ENCODE measurements at regions not wholly inside any gene's neighbourhood (a gene's known extent, or its start where the extent isn't known, plus 50 kb on each side); places are given as distances from the start of the nearest gene placed in this dataset.

DNA sequence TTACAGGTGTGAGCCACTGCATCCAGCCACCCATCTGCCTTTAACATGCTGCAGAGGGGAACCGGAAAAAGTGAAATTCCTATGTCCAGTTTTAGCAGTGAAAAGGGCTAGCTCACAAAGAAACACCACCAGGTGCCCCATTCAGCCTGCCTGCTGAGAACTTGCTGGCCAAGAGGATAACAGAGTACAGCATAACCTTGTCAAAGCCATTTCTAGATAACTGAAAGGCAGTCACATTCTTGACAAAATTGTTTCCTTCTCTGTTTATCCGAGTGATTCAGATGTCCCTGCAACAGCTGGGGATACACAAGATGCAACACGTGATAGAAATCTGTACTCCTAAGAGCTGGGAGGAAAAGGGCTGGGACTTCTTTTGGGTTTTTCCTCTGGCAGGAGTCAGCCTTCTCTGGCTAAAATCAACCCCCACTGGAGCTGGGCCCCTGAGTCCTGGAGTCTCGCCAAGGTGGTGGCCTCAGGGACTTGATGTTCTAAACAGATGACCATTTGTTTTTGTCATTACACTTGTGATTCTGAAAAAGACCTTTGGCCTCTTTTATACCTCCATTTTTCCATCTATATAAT, 505.4 kb downstream of the BCL11A start:
- no peaks in the 10 kb centered on the region for H3K4me1 Mint-ChIP-seq
- no peaks in the 10 kb centered on the region for H3K9me3 Mint-ChIP-seq
- no peak overlapping the region for H3K4me3 Mint-ChIP-seq
- H3K27ac Mint-ChIP-seq (ENCODE audit: low read depth), result no peak overlapping the region
- H3K36me3 Mint-ChIP-seq (ENCODE audit: insufficient read depth), result peaks cover 2% of the 10 kb centered on the region
- H3K27me3 Mint-ChIP-seq, result no peaks in the 10 kb centered on the region
- DNase-seq (ENCODE audit: low spot score in 2 of 2) (no peak), ATAC-seq (replicated peaks; ENCODE audit: extremely low read depth, poor library complexity, severe bottlenecking) (no peak)

DNA sequence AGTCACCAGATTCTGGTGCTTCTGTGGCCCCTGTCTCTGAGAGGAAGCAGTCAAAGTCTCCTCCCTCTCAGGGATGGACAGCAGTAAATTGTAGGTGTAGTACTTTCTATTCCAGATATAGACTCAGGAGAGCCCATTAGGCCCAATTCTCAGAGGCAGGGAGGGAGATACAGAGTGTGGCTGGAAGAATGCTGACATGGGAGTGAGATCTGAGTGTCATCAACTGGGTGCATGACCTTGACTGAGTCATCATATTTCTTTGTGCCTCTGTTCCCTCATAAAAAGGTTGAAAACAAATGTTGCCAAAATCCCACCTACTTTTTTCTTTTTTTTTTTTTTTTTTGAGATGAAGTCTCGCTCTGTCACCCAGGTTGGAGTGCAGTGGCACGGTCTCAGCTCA, 506.1 kb downstream of the BCL11A start:
- H3K9me3 Mint-ChIP-seq, result no peaks in the 10 kb centered on the region
- H3K4me1 Mint-ChIP-seq, result no peaks in the 10 kb centered on the region
- DNase-seq (ENCODE audit: low spot score in 2 of 2) (no peak), ATAC-seq (replicated peaks; ENCODE audit: extremely low read depth, poor library complexity, severe bottlenecking) (no peak)
- H3K27ac Mint-ChIP-seq (ENCODE audit: low read depth), result no peak overlapping the region
- no peak overlapping the region for H3K4me3 Mint-ChIP-seq
- no peaks in the 10 kb centered on the region for H3K27me3 Mint-ChIP-seq
- peaks cover 2% of the 10 kb centered on the region for H3K36me3 Mint-ChIP-seq (ENCODE audit: insufficient read depth)

DNA sequence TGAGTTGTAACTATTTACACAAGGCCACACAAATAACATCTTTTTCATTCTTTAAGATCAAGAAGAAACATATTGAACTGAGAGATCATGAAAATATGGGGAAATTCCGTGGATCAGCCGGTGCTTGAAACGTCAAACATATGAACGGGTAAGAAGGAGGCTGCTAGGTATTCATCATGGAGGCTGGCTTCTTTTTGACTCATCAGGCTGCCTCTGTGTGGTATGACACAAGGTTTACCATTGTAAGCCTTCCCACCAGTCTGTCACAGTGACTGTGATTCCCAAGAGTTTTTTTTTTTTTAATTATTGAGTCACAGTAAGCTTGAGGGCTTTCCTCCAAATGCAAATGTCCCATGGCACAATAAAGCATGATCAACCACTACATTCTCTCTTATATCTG, 506.9 kb downstream of the BCL11A start:
- Mint-ChIP-seq H3K4me1 (no peaks in the 10 kb centered on the region), H3K27ac (ENCODE audit: low read depth) (no peak overlapping the region), H3K36me3 (ENCODE audit: insufficient read depth) (peaks cover 2% of the 10 kb centered on the region), H3K9me3 (no peaks in the 10 kb centered on the region), H3K27me3 (no peaks in the 10 kb centered on the region), H3K4me3 (no peak overlapping the region)
- DNase-seq (ENCODE audit: low spot score in 2 of 2) (no peak), ATAC-seq (replicated peaks; ENCODE audit: extremely low read depth, poor library complexity, severe bottlenecking) (no peak)

DNA sequence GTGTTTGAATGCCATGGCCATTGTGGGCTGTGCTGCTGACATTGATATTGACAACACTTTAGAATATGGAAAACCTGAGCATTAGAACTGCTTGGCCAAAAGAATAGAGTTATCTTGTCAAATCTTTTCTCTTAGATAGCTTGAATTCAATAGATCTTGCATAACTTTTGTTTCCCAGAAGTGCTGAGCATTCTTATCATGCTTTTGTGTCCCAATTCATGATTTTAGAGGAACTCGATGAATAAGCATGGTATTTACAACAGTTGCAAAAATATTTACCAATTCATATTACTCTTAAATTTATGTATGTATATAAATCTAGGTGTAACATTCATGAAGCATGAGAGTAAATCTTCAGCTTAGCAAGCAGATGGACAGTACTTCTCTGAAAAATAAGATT, 508.0 kb downstream of the BCL11A start:
- Mint-ChIP-seq H3K9me3 (no peaks in the 10 kb centered on the region), H3K36me3 (ENCODE audit: insufficient read depth) (no peaks in the 10 kb centered on the region), H3K4me3 (no peak overlapping the region), H3K4me1 (no peaks in the 10 kb centered on the region), H3K27me3 (no peaks in the 10 kb centered on the region), H3K27ac (ENCODE audit: low read depth) (no peak overlapping the region)
- DNase-seq (ENCODE audit: low spot score in 2 of 2) (no peak), ATAC-seq (replicated peaks; ENCODE audit: extremely low read depth, poor library complexity, severe bottlenecking) (no peak)

DNA sequence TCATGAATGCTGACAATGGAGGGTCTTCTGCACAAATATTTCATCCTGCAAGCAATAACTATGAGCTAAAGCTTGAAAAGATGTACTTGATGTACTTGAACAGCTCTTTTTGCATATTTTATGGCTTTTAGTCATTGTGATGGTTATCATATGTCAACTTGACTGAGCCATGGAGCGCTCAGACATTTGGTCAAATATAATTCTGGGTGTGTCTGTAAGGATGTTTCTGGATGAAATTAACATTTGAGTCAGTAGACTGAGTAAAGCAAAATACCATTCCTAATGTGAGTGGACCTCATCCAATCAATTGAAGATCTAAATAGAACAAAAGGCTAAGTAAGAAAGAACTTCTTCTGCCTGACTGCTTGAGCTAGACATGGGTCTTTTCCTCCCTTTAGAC, 509.0 kb downstream of the BCL11A start:
- ATAC-seq (replicated peaks; ENCODE audit: extremely low read depth, poor library complexity, severe bottlenecking) (no peak), DNase-seq (ENCODE audit: low spot score in 2 of 2) (no peak)
- Mint-ChIP-seq H3K4me3 (no peak overlapping the region), H3K36me3 (ENCODE audit: insufficient read depth) (no peaks in the 10 kb centered on the region), H3K9me3 (no peaks in the 10 kb centered on the region), H3K27me3 (no peaks in the 10 kb centered on the region), H3K4me1 (no peaks in the 10 kb centered on the region), H3K27ac (ENCODE audit: low read depth) (no peak overlapping the region)

DNA sequence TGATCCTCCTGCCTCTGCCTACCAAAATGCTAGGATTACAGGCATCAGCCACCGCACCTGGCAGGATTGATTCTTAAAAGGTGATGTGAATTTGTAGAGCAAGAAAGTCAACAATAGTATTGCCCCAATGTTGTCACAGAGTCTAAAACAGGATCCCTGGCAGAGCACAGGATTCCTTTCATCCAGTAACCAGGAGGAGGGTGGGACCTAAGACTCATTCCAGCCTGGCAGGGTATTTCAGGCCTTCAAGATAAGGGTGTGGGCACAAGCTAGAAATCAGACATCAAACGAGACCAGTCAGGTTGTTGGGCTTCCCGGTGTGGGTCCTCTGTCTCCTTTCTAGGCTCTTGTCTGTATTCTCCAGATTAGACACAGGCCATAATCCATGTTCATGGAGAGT, 511.4 kb downstream of the BCL11A start:
- H3K27me3 Mint-ChIP-seq, result no peaks in the 10 kb centered on the region
- no peaks in the 10 kb centered on the region for H3K4me1 Mint-ChIP-seq
- DNase-seq (ENCODE audit: low spot score in 2 of 2) (no peak), ATAC-seq (replicated peaks; ENCODE audit: extremely low read depth, poor library complexity, severe bottlenecking) (no peak)
- no peak overlapping the region for H3K4me3 Mint-ChIP-seq
- peaks cover under 1% of the 10 kb centered on the region for H3K36me3 Mint-ChIP-seq (ENCODE audit: insufficient read depth)
- no peaks in the 10 kb centered on the region for H3K9me3 Mint-ChIP-seq
- no peak overlapping the region for H3K27ac Mint-ChIP-seq (ENCODE audit: low read depth)

DNA sequence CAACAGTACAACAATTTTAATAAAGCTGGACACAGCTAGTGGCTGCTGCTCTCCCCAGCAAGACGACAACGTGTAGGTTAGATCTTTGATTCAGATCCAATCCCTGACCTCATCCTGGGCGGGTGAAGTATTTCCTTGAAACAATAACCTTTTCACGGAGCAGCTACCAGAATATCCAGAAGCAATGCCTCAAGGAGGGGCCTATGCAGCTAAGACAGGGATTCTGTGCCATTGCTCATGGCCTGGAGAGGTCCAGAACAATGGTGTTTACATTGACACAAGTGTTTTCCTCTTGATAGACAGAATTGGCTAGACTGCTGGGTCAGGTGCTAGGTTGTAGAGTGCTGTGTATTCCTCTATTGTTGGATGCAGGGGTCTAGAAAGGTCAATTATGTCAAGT, 520.1 kb downstream of the BCL11A start:
- peaks cover 36% of the 10 kb centered on the region for H3K9me3 Mint-ChIP-seq
- DNase-seq (ENCODE audit: low spot score in 2 of 2) (no peak), ATAC-seq (replicated peaks; ENCODE audit: extremely low read depth, poor library complexity, severe bottlenecking) (no peak)
- peaks cover 2% of the 10 kb centered on the region for H3K36me3 Mint-ChIP-seq (ENCODE audit: insufficient read depth)
- H3K4me1 Mint-ChIP-seq, result no peaks in the 10 kb centered on the region
- no peak overlapping the region for H3K27ac Mint-ChIP-seq (ENCODE audit: low read depth)
- H3K4me3 Mint-ChIP-seq, result no peak overlapping the region
- H3K27me3 Mint-ChIP-seq, result no peaks in the 10 kb centered on the region

DNA sequence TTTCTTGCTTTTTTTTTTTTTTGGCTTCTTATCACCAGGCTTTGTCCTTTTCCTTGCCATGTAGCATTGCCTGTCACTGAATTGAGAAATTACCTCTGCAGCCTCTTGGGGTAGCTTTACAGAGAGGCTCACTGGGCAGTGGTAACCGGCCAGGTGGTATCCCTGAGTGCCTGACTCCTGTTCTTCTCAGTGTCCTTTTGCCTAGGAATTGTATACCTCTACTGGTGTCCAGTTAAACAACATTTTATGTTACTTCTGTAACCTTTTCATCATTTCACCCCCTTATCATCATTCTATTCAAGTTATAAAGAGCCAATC, 523.9 kb downstream of the BCL11A start:
- Mint-ChIP-seq H3K4me3 (no peak overlapping the region), H3K27me3 (no peaks in the 10 kb centered on the region), H3K27ac (ENCODE audit: low read depth) (no peak overlapping the region), H3K36me3 (ENCODE audit: insufficient read depth) (no peaks in the 10 kb centered on the region), H3K9me3 (peaks cover 27% of the 10 kb centered on the region), H3K4me1 (no peaks in the 10 kb centered on the region)
- ATAC-seq (replicated peaks; ENCODE audit: extremely low read depth, poor library complexity, severe bottlenecking), result no peak
- DNase-seq (ENCODE audit: low spot score in 2 of 2), result no peak

DNA sequence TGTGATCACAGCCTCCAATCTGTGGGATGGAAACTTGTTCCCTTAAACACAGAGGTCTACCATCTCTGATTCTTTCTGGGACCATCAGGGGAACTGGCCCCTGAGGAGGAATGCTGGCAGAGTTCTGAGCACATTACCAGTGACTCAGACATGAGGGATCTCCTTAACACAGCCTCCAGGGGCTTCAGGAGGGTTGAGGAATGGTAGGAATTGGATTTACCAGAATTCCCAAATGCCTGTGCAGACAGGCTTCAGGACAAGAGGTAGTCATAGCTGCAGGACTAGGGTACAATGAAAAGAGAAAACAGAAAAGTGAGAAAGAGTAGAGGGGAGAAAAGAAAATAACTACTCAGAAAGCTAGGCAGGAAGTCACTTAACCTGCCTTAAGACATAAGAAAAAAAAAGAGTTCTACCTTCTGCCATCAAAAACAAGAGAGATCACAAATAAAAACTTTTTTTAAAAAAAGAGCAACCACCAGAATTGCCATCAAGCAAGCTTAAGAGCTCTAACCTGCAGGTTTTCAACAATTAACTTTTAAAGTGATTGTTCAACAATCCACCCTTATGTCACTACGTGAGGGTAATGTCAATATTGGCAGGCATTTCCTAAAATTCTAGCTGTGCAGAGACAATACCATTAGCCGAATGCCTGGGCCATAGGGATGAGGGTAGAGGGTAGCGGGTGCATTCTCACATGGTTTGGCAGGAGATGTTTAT, 524.4 kb downstream of the BCL11A start:
- no peak for ATAC-seq (replicated peaks; ENCODE audit: extremely low read depth, poor library complexity, severe bottlenecking)
- no peaks in the 10 kb centered on the region for H3K4me1 Mint-ChIP-seq

DNA sequence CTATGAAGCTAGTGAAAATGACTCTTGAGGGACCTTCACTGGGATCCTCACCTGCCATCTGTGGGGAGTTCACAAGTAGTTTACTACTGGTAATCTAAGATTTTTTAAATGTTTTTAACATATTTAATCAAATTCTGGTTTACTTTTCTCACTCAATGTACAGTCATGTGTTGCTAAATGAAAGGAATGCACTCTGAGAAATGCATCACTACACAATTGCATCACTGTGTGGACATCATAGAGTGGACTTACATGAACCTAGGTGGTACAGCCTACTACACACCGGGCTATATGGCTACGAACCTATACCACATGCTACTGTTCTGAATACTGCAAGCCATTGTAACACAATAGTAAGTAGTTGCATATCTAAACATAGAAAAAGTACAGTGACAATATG, 528.0 kb downstream of the BCL11A start:
- Mint-ChIP-seq H3K4me1 (no peaks in the 10 kb centered on the region), H3K36me3 (ENCODE audit: insufficient read depth) (no peaks in the 10 kb centered on the region), H3K9me3 (peaks cover 7% of the 10 kb centered on the region), H3K27ac (ENCODE audit: low read depth) (no peak overlapping the region), H3K27me3 (no peaks in the 10 kb centered on the region), H3K4me3 (no peak overlapping the region)
- ATAC-seq (replicated peaks; ENCODE audit: extremely low read depth, poor library complexity, severe bottlenecking) (no peak), DNase-seq (ENCODE audit: low spot score in 2 of 2) (no peak)

More for the DNA sequence above, 524.4 kb downstream of the BCL11A start:
- Mint-ChIP-seq H3K36me3 (ENCODE audit: insufficient read depth) (no peaks in the 10 kb centered on the region), H3K27me3 (no peaks in the 10 kb centered on the region), H3K4me3 (no peak overlapping the region), H3K27ac (ENCODE audit: low read depth) (no peak overlapping the region), H3K9me3 (peaks cover 23% of the 10 kb centered on the region)
- DNase-seq (ENCODE audit: low spot score in 2 of 2), result no peak

DNA sequence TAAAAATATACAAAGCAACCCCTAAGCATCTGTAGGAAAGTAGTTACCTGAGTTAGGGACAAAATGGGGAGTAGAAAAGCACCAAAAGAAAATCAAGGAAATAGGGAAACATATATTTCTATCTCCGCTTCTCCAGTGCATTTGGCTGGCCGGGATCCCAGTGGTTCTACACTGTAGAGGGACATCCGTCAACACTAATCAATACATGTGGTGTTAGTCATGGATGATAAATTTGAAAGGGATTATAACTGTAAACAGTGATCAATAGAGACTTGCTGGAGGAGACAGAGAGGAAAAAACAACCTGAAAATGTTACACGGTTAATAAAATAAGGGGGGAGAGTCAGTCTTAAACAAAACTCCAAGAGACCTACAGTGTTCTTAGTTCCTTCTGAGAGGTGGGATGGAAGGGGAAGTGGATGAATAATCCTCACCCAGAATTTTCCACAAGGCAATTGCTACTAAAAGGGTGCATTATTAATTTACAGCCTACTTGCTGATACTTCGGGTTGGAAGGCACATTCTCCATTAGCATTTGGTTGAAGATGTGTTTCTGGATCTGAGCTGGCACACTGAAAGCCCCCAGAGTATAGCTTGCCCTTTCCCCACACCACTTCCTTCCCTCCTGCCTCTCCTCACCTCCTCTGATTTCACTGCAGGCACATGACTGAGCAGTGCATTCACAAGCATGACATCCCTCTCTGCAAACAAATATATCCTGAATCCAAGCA, 530.0 kb downstream of the BCL11A start:
- ATAC-seq (replicated peaks; ENCODE audit: extremely low read depth, poor library complexity, severe bottlenecking), result no peak
- H3K4me3 Mint-ChIP-seq, result no peak overlapping the region
- H3K36me3 Mint-ChIP-seq (ENCODE audit: insufficient read depth), result no peaks in the 10 kb centered on the region
- H3K4me1 Mint-ChIP-seq, result no peaks in the 10 kb centered on the region
- DNase-seq (ENCODE audit: low spot score in 2 of 2), result no peak
- H3K27ac Mint-ChIP-seq (ENCODE audit: low read depth), result no peak overlapping the region
- no peaks in the 10 kb centered on the region for H3K27me3 Mint-ChIP-seq
- peaks cover 7% of the 10 kb centered on the region for H3K9me3 Mint-ChIP-seq

DNA sequence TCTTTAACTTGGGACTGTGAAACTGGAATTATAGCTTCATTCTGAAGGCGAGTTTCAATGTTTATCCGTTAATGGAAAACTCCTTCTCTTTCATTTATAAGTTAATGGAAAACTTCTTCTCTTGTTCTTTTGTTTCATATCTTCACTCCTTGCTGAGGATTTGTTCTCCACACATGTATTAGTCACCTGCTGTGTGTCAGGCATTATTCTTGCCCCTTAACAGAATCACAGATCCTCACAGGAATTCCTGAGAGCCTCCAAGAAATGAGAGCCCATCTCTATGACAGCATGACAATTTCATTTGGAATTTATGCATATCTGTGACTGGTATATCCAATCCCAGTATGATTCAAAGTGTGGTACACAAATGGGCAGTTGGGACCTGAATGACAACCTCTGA, 545.8 kb downstream of the BCL11A start:
- H3K4me3 Mint-ChIP-seq, result no peak overlapping the region
- no peaks in the 10 kb centered on the region for H3K4me1 Mint-ChIP-seq
- H3K9me3 Mint-ChIP-seq, result peaks cover 6% of the 10 kb centered on the region
- peaks cover 2% of the 10 kb centered on the region for H3K36me3 Mint-ChIP-seq (ENCODE audit: insufficient read depth)
- DNase-seq (ENCODE audit: low spot score in 2 of 2) (no peak), ATAC-seq (replicated peaks; ENCODE audit: extremely low read depth, poor library complexity, severe bottlenecking) (no peak)
- H3K27me3 Mint-ChIP-seq, result no peaks in the 10 kb centered on the region
- no peak overlapping the region for H3K27ac Mint-ChIP-seq (ENCODE audit: low read depth)

DNA sequence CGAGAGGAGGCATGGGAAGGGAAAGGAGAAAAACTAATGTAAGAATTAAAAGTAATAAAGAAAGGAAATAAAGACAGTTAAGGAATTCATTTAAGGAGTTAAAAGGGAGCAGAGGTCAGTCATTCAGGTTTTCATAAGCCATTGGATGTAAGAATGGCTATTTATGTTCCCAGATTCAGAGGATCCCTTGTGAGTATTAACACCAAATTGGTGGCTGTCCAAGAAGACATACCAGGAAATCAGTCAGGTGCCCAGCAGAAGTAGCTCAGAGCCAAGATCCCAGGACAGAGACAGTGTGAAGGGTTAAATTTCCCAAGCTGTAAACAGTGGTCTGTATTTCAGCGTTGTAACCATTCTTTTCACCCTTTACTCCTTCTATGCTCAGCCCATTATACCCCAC, 550.4 kb downstream of the BCL11A start:
- Mint-ChIP-seq H3K9me3 (no peaks in the 10 kb centered on the region), H3K4me3 (no peak overlapping the region), H3K27me3 (no peaks in the 10 kb centered on the region), H3K27ac (ENCODE audit: low read depth) (no peak overlapping the region), H3K4me1 (no peaks in the 10 kb centered on the region), H3K36me3 (ENCODE audit: insufficient read depth) (no peaks in the 10 kb centered on the region)
- DNase-seq (ENCODE audit: low spot score in 2 of 2) (no peak), ATAC-seq (replicated peaks; ENCODE audit: extremely low read depth, poor library complexity, severe bottlenecking) (no peak)
